Neural cell (in vitro differentiated cells): ENCODE measurements at regions not wholly inside any gene's neighbourhood (a gene's known extent, or its start where the extent isn't known, plus 50 kb on each side); places are given as distances from the start of the nearest gene placed in this dataset.

Experiments used
- H2AFZ ChIP-seq: fragments of 200-600, 300-800 bp; sonication (generic), shearing (Covaris generic); 2 replicates; pipeline ENCODE4 v1.6.0; 2014; ENCODE audit warnings: low read depth, mild to moderate bottlenecking, antibody characterized with exemption, low read length, moderate library complexity
- H3F3A ChIP-seq: fragments of 200-600 bp; shearing (Covaris generic); 2 replicates; pipeline ENCODE4 v1.6.1; 2016; ENCODE audit warnings: mild to moderate bottlenecking, moderate library complexity, mixed read lengths, antibody characterized with exemption, low read length; ENCODE audit not compliant: insufficient read depth, poor library complexity, severe bottlenecking
- H3K27ac ChIP-seq: fragments of 200-600, 300-800 bp; sonication (generic), shearing (Covaris generic); 2 replicates; pipeline ENCODE4 v1.5.1; 2014; ENCODE audit warnings: mild to moderate bottlenecking, low read length, moderate library complexity
- H3K27me3 ChIP-seq: fragments of 300-800, 200-600 bp; sonication (generic), shearing (Covaris generic); 2 replicates; pipeline ENCODE4 v1.6.0; 2014; ENCODE audit warnings: mild to moderate bottlenecking, low read depth, low read length, moderate library complexity; ENCODE audit not compliant: insufficient read depth
- H3K36me3 ChIP-seq: fragments of 300-800, 200-600 bp; sonication (generic), shearing (Covaris generic); 2 replicates; pipeline ENCODE4 v1.5.1; 2014; ENCODE audit warnings: mild to moderate bottlenecking, antibody characterized with exemption, low read length, moderate library complexity; ENCODE audit not compliant: insufficient read depth
- H3K4me2 ChIP-seq: fragments of 300-800, 200-600 bp; sonication (generic), shearing (Covaris generic); 2 replicates; pipeline ENCODE4 v1.6.0; 2014; ENCODE audit warnings: mild to moderate bottlenecking, low read length
- H3K4me3 ChIP-seq: fragments of 300-800, 200-600 bp; sonication (generic), shearing (Covaris generic); 2 replicates; pipeline ENCODE4 v1.5.1; 2014; ENCODE audit warnings: mild to moderate bottlenecking, low read length, moderate library complexity
- H3K79me2 ChIP-seq: fragments of 200-600 bp; shearing (Covaris generic); replicated peaks from 2 replicates; pipeline ENCODE4 v1.6.0; 2014; ENCODE audit warnings: mild to moderate bottlenecking, low read length, moderate library complexity; ENCODE audit not compliant: insufficient read depth
- H3K9ac ChIP-seq: fragments of 300-800, 200-600 bp; sonication (generic), shearing (Covaris generic); 2 replicates; pipeline ENCODE4 v1.6.1; 2016; ENCODE audit warnings: mild to moderate bottlenecking, low read length, mixed read lengths
- H3K9me2 ChIP-seq: fragments of 200-600 bp; shearing (Covaris generic); 2 replicates; pipeline ENCODE4 v1.6.1; 2016; ENCODE audit warnings: mild to moderate bottlenecking, low read length, mixed read lengths; ENCODE audit not compliant: insufficient read depth
- H3K9me3 ChIP-seq: fragments of 200-600, 300-800 bp; sonication (generic), shearing (Covaris generic); 2 replicates; pipeline ENCODE4 v1.6.1; 2016; ENCODE audit warnings: mild to moderate bottlenecking, mixed run types, low read length, moderate library complexity, mixed read lengths
- H4K20me1 ChIP-seq: fragments of 200-600 bp; shearing (Covaris generic); 2 replicates; pipeline ENCODE4 v1.6.1; 2016; ENCODE audit warnings: mild to moderate bottlenecking, mixed run types; ENCODE audit not compliant: insufficient read depth
- EP300 ChIP-seq: fragments of 450-650 bp; conservative IDR thresholded peaks from 2 replicates; pipeline ENCODE4 v1.6.1; 2014; ENCODE audit warnings: antibody characterized with exemption, mild to moderate bottlenecking, moderate library complexity; ENCODE audit not compliant: poor library complexity, severe bottlenecking
- EZH2 ChIP-seq: fragments of 200-600, 300-800 bp; shearing (Covaris generic), sonication (generic); IDR thresholded peaks from 2 replicates; pipeline ENCODE4 v1.6.1; 2014; ENCODE audit warnings: antibody characterized with exemption, low read length, borderline replicate concordance, mild to moderate bottlenecking; ENCODE audit not compliant: insufficient read depth, poor library complexity, severe bottlenecking
- MXI1 ChIP-seq: fragments of 450-650 bp; conservative IDR thresholded peaks from 2 replicates; pipeline ENCODE4 v1.6.1; 2014; ENCODE audit warnings: antibody characterized with exemption, mild to moderate bottlenecking; ENCODE audit not compliant: poor library complexity, severe bottlenecking
- POLR2AphosphoS5 ChIP-seq: IDR thresholded peaks from 2 replicates; pipeline ENCODE4 v1.6.1; 2012
- RAD21 ChIP-seq: fragments of 450-650 bp; conservative IDR thresholded peaks from 2 replicates; pipeline ENCODE4 v1.6.1; 2014; ENCODE audit warnings: antibody characterized with exemption, mild to moderate bottlenecking, moderate library complexity
- SMC3 ChIP-seq: fragments of 450-650 bp; conservative IDR thresholded peaks from 2 replicates; pipeline ENCODE4 v1.6.1; 2014; ENCODE audit warnings: antibody characterized with exemption, mild to moderate bottlenecking, moderate library complexity; ENCODE audit not compliant: poor library complexity
- TAF1 ChIP-seq: IDR thresholded peaks from 2 replicates; pipeline ENCODE4 v1.6.1; 2012; ENCODE audit warnings: low read depth
- TF ChIP-seq, protein P1 (sequence below): IDR thresholded peaks from 2 replicates; pipeline ENCODE4 v1.6.1; 2012; ENCODE audit warnings: borderline replicate concordance
- TF ChIP-seq, protein P2 (sequence below): fragments of 450-650 bp; IDR thresholded peaks from 2 replicates; pipeline ENCODE4 v1.5.1; 2014; ENCODE audit warnings: antibody characterized with exemption, mild to moderate bottlenecking, moderate library complexity; ENCODE audit not compliant: poor library complexity, severe bottlenecking

- TF ChIP-seq SMC3 (no peak), POLR2AphosphoS5 (no peak), RAD21 (no peak), MXI1 (no peak), EP300 (no peak), EZH2 (no peak), TAF1 (no peak)
- TF ChIP-seq, protein P1, sequence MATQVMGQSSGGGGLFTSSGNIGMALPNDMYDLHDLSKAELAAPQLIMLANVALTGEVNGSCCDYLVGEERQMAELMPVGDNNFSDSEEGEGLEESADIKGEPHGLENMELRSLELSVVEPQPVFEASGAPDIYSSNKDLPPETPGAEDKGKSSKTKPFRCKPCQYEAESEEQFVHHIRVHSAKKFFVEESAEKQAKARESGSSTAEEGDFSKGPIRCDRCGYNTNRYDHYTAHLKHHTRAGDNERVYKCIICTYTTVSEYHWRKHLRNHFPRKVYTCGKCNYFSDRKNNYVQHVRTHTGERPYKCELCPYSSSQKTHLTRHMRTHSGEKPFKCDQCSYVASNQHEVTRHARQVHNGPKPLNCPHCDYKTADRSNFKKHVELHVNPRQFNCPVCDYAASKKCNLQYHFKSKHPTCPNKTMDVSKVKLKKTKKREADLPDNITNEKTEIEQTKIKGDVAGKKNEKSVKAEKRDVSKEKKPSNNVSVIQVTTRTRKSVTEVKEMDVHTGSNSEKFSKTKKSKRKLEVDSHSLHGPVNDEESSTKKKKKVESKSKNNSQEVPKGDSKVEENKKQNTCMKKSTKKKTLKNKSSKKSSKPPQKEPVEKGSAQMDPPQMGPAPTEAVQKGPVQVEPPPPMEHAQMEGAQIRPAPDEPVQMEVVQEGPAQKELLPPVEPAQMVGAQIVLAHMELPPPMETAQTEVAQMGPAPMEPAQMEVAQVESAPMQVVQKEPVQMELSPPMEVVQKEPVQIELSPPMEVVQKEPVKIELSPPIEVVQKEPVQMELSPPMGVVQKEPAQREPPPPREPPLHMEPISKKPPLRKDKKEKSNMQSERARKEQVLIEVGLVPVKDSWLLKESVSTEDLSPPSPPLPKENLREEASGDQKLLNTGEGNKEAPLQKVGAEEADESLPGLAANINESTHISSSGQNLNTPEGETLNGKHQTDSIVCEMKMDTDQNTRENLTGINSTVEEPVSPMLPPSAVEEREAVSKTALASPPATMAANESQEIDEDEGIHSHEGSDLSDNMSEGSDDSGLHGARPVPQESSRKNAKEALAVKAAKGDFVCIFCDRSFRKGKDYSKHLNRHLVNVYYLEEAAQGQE: no peak
- TF ChIP-seq, protein P2, sequence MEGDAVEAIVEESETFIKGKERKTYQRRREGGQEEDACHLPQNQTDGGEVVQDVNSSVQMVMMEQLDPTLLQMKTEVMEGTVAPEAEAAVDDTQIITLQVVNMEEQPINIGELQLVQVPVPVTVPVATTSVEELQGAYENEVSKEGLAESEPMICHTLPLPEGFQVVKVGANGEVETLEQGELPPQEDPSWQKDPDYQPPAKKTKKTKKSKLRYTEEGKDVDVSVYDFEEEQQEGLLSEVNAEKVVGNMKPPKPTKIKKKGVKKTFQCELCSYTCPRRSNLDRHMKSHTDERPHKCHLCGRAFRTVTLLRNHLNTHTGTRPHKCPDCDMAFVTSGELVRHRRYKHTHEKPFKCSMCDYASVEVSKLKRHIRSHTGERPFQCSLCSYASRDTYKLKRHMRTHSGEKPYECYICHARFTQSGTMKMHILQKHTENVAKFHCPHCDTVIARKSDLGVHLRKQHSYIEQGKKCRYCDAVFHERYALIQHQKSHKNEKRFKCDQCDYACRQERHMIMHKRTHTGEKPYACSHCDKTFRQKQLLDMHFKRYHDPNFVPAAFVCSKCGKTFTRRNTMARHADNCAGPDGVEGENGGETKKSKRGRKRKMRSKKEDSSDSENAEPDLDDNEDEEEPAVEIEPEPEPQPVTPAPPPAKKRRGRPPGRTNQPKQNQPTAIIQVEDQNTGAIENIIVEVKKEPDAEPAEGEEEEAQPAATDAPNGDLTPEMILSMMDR: no peak
- no peaks in the 10 kb centered on the region for H3K9me3 ChIP-seq
- no peaks in the 10 kb centered on the region for H4K20me1 ChIP-seq
- H3K27me3 ChIP-seq: no peaks in the 10 kb centered on the region
- no peak overlapping the region for H3K4me2 ChIP-seq
- no peaks in the 10 kb centered on the region for H3K79me2 ChIP-seq
- H3K27ac ChIP-seq: no peak overlapping the region
- no peaks in the 10 kb centered on the region for H3K36me3 ChIP-seq
- H3K9ac ChIP-seq: no peak overlapping the region
- no peak overlapping the region for H2AFZ ChIP-seq
- H3K9me2 ChIP-seq: no peaks in the 10 kb centered on the region
- H3K4me3 ChIP-seq: no peak overlapping the region
- H3F3A ChIP-seq: no peaks in the 10 kb centered on the region
Observed at GRCh38 chr12:65561798-65562382, 262.4 kb upstream of the HMGA2 start.

DNA sequence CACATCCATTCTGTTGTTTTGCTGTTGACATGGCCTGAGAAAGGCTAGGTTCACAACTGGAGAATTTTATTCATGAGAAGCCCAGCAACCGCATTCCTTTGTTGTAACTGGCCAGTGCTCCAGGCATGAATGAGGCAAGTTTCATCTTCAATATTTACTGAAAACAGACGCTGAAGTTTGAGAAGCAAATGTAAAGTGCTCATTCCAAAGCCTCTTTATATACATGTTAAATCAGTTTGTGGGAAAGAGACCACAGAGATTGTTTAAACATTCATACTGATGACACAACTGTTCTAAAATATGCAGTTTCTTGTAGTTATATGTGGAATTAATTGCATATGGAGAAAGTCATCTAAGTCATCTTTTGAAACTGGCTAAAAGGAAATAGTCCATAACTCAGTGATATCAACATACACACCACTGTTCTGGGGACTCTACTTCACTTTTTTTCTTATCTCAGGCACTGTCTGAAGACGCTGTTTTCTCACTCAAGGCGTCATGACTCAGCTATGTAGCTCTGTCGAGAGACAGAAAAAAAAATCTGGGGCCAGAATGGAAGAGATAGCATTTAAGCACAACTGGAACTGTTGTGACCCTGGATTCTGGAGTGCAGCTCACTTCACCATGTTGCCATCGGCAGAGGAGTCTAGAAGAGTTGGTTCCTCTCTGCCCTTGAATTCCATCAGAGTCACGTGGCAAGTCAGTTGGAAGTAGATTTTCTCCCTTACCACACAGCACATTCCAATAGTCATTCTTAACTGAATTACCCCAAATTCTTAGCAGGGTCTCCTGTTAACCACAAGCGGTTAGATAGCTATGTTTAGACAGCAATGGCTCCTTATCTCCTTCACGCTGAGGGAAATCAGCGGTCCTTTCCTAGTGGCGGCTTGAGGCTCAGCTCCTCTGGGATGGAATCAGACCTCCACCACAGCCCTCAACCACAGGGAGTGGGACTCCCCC lies 258.4 kb upstream of the HMGA2 start:
- H3F3A ChIP-seq: no peaks in the 10 kb centered on the region
- no peaks in the 10 kb centered on the region for H3K79me2 ChIP-seq
- H3K4me3 ChIP-seq: no peak overlapping the region
- H3K9me3 ChIP-seq: no peaks in the 10 kb centered on the region
- no peak overlapping the region for H3K4me2 ChIP-seq
- H3K9me2 ChIP-seq: no peaks in the 10 kb centered on the region
- no peak overlapping the region for H2AFZ ChIP-seq
- H4K20me1 ChIP-seq: no peaks in the 10 kb centered on the region
- H3K9ac ChIP-seq: no peak overlapping the region
- no peak overlapping the region for H3K27ac ChIP-seq
- TF ChIP-seq TAF1 (no peak), MXI1 (no peak), POLR2AphosphoS5 (no peak), EP300 (no peak)
- no peaks in the 10 kb centered on the region for H3K27me3 ChIP-seq
- no peaks in the 10 kb centered on the region for H3K36me3 ChIP-seq
